T-cell (primary cell): ENCODE measurements at regions not wholly inside any gene's neighbourhood (a gene's known extent, or its start where the extent isn't known, plus 50 kb on each side); places are given as distances from the start of the nearest gene placed in this dataset.
"Not testable (repeated sequence)": the region's sequence is repeated elsewhere in the genome, so short reads cannot be mapped to it uniquely, and the experiment has no call there.

Experiments used
- ATAC-seq, 4 experiments: fragments of 200-7000 bp in 3 of 4; fragments of 150-1000 bp in 1 of 4; cut with Tn5 transposase; replicated peaks in 1 of 4; 1 replicate in 3 of 4; 2 replicates in 1 of 4; pipeline ENCODE4 v1.10.0; 2021; ENCODE audit warnings: moderate library complexity in 3 of 4, mild to moderate bottlenecking in 2 of 4, moderate number of reproducible peaks in 1 of 4
- CTCF ChIA-PET, 2 donors: fragments of 300-600 bp; sonication (Branson Sonifier 250); formaldehyde crosslinking; loops; one replicate each; lab custom pipeline; 2022; ENCODE audit warnings: antibody characterized with exemption in 2 of 2; lab: Charles Lee
- POLR2A ChIA-PET, 2 donors: fragments of 300-600 bp; sonication (Branson Sonifier 250); formaldehyde crosslinking; loops; one replicate each; lab custom pipeline; 2022; ENCODE audit warnings: antibody characterized with exemption in 2 of 2; lab: Charles Lee
- DNase-seq, 35 experiments: peaks; one replicate each; pipeline versions ENCODE4 v3.0.0 to v3.0.0-alpha.2; 2013 to 2023
- H3K27ac ChIP-seq: one replicate; pipeline ENCODE4 v1.5.1; 2013; ENCODE audit warnings: low read length
- H3K27me3 ChIP-seq, 2 experiments: replicated peaks in 1 of 2; 1 replicate in 1 of 2; 2 replicates in 1 of 2; pipeline versions ENCODE4 v1.6.1 to v1.7.0; 2013; ENCODE audit warnings: low read length in 1 of 2, mixed read lengths in 1 of 2; ENCODE audit not compliant: control insufficient read depth in 2 of 2, insufficient read depth in 2 of 2; ENCODE audit errors: extremely low read depth in 1 of 2
- H3K36me3 ChIP-seq, 2 donors: 1 replicate in 1 of 2; 2 replicates in 1 of 2; pipeline versions ENCODE4 v1.6.1 to v1.7.0; 2013; ENCODE audit warnings: low read length in 1 of 2; ENCODE audit not compliant: control insufficient read depth in 2 of 2, insufficient read depth in 1 of 2; ENCODE audit errors: extremely low read depth in 1 of 2
- H3K4me1 ChIP-seq, 2 experiments: 1 replicate in 1 of 2; 2 replicates in 1 of 2; pipeline versions ENCODE4 v1.6.1 to v1.7.0; 2013; ENCODE audit warnings: low read length in 2 of 2, mixed read lengths in 1 of 2; ENCODE audit not compliant: insufficient read depth in 2 of 2, control insufficient read depth in 1 of 2; ENCODE audit errors: extremely low read depth in 1 of 2
- H3K4me3 ChIP-seq, 2 donors: 1 replicate in 1 of 2; 2 replicates in 1 of 2; pipeline versions ENCODE4 v1.5.1 to v1.7.0; 2013; ENCODE audit warnings: mild to moderate bottlenecking in 2 of 2, low read length in 1 of 2, moderate library complexity in 1 of 2; ENCODE audit not compliant: control insufficient read depth in 1 of 2; ENCODE audit errors: extremely low read depth in 1 of 2
- H3K9me3 ChIP-seq: 2 replicates; pipeline ENCODE4 v1.7.0; 2013
- H3K27ac Mint-ChIP-seq, 2 donors: one replicate each; pipeline ENCODE4 v1.8.0; 2020 to 2021; ENCODE audit warnings: mild to moderate bottlenecking in 2 of 2, mixed read lengths in 2 of 2
- H3K27me3 Mint-ChIP-seq, 2 donors: one replicate each; pipeline ENCODE4 v1.8.0; 2021 to 2022; ENCODE audit warnings: mixed read lengths in 2 of 2
- H3K36me3 Mint-ChIP-seq: one replicate; pipeline ENCODE4 v1.8.0; 2021; ENCODE audit warnings: mixed read lengths
- H3K4me1 Mint-ChIP-seq, 3 donors: one replicate each; pipeline ENCODE4 v1.8.0; 2020 to 2022; ENCODE audit warnings: mixed read lengths in 3 of 3, mild to moderate bottlenecking in 1 of 3
- H3K4me3 Mint-ChIP-seq, 3 donors: one replicate each; pipeline ENCODE4 v1.8.0; 2020 to 2022; ENCODE audit warnings: mild to moderate bottlenecking in 3 of 3, mixed read lengths in 3 of 3, moderate library complexity in 3 of 3
- H3K9me3 Mint-ChIP-seq, 3 donors: one replicate each; pipeline ENCODE4 v1.8.0; 2020 to 2022; ENCODE audit warnings: mixed read lengths in 3 of 3
- WGBS: methylation state at CpG from one replicate; pipeline ENCODE4 v1.1.5; 2013; ENCODE audit warnings: missing lambda C conversion rate; ENCODE audit not compliant: insufficient coverage; 5-methylcytosine and 5-hydroxymethylcytosine counted together

DNA sequence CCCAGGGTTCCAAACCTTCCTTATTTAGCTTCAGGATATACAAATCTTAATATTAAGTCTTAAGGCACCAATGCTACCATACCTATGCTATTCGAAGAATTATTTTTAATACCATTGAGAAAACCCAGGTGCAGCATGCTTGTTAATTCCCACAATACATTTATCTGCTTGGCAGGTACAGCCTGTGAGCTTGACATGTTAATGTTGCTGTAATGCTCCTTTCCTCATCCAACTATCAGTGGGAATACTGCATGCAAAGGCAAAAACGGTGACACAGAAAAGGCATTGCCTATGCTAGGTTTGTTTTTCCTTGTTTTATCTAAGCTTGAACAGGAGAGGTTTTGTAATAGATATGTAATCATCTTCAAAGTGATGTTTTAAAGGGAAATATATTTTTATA lies 135.7 kb upstream of the COX7C start:
- ChIA-PET POLR2A (no interaction called here), CTCF (no interaction called here)
- Mint-ChIP-seq H3K9me3 (peaks cover 0 to 2% (median 0%) of the 10 kb centered on the region in 3 donors), H3K27me3 (peaks cover 0 to 3% of the 10 kb centered on the region in 2 donors), H3K27ac (no peak overlapping the region), H3K36me3 (no peaks in the 10 kb centered on the region), H3K4me1 (no peaks in the 10 kb centered on the region), H3K4me3 (no peak overlapping the region)
- Histone ChIP-seq H3K4me3 (no peak overlapping the region), H3K36me3 (no peaks in the 10 kb centered on the region), H3K27me3 (no peaks in the 10 kb centered on the region), H3K4me1 (no peaks in the 10 kb centered on the region), H3K9me3 (no peaks in the 10 kb centered on the region), H3K27ac (no peak overlapping the region)
- DNase-seq (no peak), ATAC-seq (no peak)
- WGBS: 60% methylated on average over 1 of the region's 2 CpGs

GRCh38 chr5:86493777-86494176 lies 124.0 kb upstream of the COX7C start:
- no peak overlapping the region for H3K4me3 Mint-ChIP-seq

DNA sequence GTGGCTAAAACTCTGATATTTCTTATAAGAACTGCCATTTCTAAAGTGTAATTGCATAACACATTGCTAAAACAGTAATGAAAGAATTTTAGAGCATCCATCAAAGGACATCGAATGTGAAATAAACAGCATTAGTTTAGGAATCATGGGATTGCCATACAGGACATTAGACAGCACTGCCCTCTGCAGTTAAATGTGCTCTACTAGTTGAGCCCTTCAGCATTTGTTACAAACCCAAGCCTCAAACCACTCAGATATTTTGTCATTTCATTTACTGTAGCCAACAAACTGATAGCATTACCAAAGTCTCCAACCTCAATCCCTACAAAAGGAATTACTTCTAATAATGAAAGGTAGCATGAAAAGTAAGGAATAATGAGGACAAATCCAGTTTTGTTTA lies 116.8 kb upstream of the COX7C start:
- Histone ChIP-seq H3K4me1 (no peaks in the 10 kb centered on the region), H3K27me3 (no peaks in the 10 kb centered on the region), H3K36me3 (no peaks in the 10 kb centered on the region), H3K27ac (no peak overlapping the region), H3K9me3 (no peaks in the 10 kb centered on the region), H3K4me3 (no peak overlapping the region)
- ATAC-seq: no peak
- peaks cover 0 to 4% of the 10 kb centered on the region in 2 donors for H3K27me3 Mint-ChIP-seq
- no peaks in the 10 kb centered on the region for H3K9me3 Mint-ChIP-seq
- no peak overlapping the region for H3K27ac Mint-ChIP-seq
- CTCF ChIA-PET: no interaction called here
- no peaks in the 10 kb centered on the region for H3K4me1 Mint-ChIP-seq
- POLR2A ChIA-PET: no interaction called here
- H3K4me3 Mint-ChIP-seq: no peak overlapping the region
- no peak for DNase-seq
- WGBS: 100% methylated on average over 1 of the region's 1 CpG
- no peaks in the 10 kb centered on the region for H3K36me3 Mint-ChIP-seq

More at GRCh38 chr5:86493777-86494176, 124.0 kb upstream of the COX7C start:
- no peaks in the 10 kb centered on the region for H3K9me3 ChIP-seq
- H3K27me3 ChIP-seq: peaks cover 0 to 3% of the 10 kb centered on the region in 2 experiments
- DNase-seq (no peak), ATAC-seq (no peak)
- H3K4me3 ChIP-seq: no peak overlapping the region
- no peak overlapping the region for H3K27ac ChIP-seq
- no peaks in the 10 kb centered on the region for H3K9me3 Mint-ChIP-seq
- no peaks in the 10 kb centered on the region for H3K4me1 Mint-ChIP-seq
- WGBS: no CpG with 5 or more reads among the region's 1 CpG
- H3K27ac Mint-ChIP-seq: no peak overlapping the region
- POLR2A ChIA-PET: no interaction called here
- H3K36me3 ChIP-seq: no peaks in the 10 kb centered on the region
- H3K36me3 Mint-ChIP-seq: no peaks in the 10 kb centered on the region
- no peaks in the 10 kb centered on the region for H3K27me3 Mint-ChIP-seq
- H3K4me1 ChIP-seq: no peaks in the 10 kb centered on the region
- CTCF ChIA-PET: no interaction called here

- no peak overlapping the region for H3K4me3 ChIP-seq
- ChIA-PET POLR2A (no interaction called here), CTCF (no interaction called here)
- no peak overlapping the region for H3K27ac Mint-ChIP-seq
- ATAC-seq (no peak), DNase-seq (no peak)
- no peaks in the 10 kb centered on the region for H3K4me1 Mint-ChIP-seq
- H3K36me3 ChIP-seq: no peaks in the 10 kb centered on the region
- no peaks in the 10 kb centered on the region for H3K9me3 ChIP-seq
- no peaks in the 10 kb centered on the region for H3K27me3 Mint-ChIP-seq
- H3K27me3 ChIP-seq: no peaks in the 10 kb centered on the region
- H3K9me3 Mint-ChIP-seq: peaks cover 3 to 13% (median 6%) of the 10 kb centered on the region in 3 donors
- H3K4me3 Mint-ChIP-seq: no peak overlapping the region
- H3K36me3 Mint-ChIP-seq: no peaks in the 10 kb centered on the region
- 85% methylated on average over 3 of the region's 4 CpGs for WGBS
- H3K27ac ChIP-seq: no peak overlapping the region
- no peaks in the 10 kb centered on the region for H3K4me1 ChIP-seq
Measured at GRCh38 chr5:86507574-86507973, 110.2 kb upstream of the COX7C start.

DNA sequence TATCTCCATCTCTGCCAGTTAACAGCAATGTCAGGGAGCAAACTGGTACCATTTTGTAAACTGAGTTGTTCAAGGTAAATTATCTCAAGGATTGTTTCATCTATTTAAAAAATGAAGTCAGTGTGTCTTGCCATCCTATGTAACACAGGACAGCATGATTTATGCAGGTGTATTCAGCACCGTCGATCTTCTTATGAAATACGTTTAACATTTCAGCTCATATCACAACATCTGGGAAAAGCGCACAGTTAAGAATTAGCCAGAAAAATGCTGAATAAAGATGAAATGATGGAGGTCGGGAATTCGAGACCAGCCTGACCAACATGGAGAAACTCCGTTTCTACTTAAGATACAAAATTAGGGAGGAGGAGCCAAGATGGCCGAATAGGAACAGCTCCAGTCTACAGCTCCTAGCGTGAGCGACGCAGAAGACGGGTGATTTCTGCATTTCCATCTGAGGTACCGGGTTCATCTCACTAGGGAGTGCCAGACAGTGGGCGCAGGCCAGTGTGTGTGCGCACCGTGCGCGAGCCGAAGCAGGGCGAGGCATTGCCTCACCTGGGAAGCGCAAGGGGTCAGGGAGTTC lies 107.3 kb upstream of the COX7C start:
- peaks cover 3 to 13% (median 6%) of the 10 kb centered on the region in 3 donors for H3K9me3 Mint-ChIP-seq
- H3K4me1 Mint-ChIP-seq, H3K27me3 Mint-ChIP-seq, POLR2A ChIA-PET, DNase-seq, CTCF ChIA-PET, H3K27me3 ChIP-seq, H3K4me1 ChIP-seq, H3K36me3 ChIP-seq, H3K27ac Mint-ChIP-seq, ATAC-seq, H3K9me3 ChIP-seq, H3K4me3 Mint-ChIP-seq, H3K4me3 ChIP-seq, H3K36me3 Mint-ChIP-seq, H3K27ac ChIP-seq: not testable (repeated sequence)
- no CpG with 5 or more reads among the region's 21 CpGs for WGBS

DNA sequence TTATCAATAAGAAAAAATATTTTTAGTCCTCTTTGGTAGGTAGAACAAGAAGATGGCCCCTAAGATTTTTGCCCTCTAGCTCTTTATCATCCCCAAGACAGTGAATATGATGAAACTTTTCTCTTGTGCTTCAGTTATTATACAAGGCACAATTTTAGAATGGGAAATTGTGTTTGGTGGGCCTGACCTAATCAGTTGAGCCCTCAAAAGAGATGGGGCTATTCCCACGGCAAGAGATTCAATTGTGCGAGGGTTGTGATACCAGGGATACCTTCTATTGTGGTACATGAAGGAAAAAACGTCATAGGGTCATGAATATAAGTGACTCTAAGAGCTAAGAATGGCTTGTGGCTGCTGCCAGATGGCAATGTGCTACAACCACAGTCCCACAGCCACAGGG lies 94.0 kb upstream of the COX7C start:
- Mint-ChIP-seq H3K27ac (no peak overlapping the region), H3K9me3 (no peaks in the 10 kb centered on the region), H3K4me3 (no peak overlapping the region), H3K36me3 (no peaks in the 10 kb centered on the region), H3K27me3 (peaks cover 0 to 2% of the 10 kb centered on the region in 2 donors), H3K4me1 (no peaks in the 10 kb centered on the region)
- Histone ChIP-seq H3K9me3 (no peaks in the 10 kb centered on the region), H3K27me3 (no peaks in the 10 kb centered on the region), H3K36me3 (no peaks in the 10 kb centered on the region), H3K27ac (no peak overlapping the region), H3K4me3 (no peak overlapping the region), H3K4me1 (no peaks in the 10 kb centered on the region)
- POLR2A ChIA-PET: no interaction called here
- DNase-seq: no peak
- 79% methylated on average over 2 of the region's 3 CpGs for WGBS
- no peak for ATAC-seq
- CTCF ChIA-PET: no interaction called here

- Histone ChIP-seq H3K4me3 (no peak overlapping the region), H3K27ac (no peak overlapping the region), H3K4me1 (no peaks in the 10 kb centered on the region), H3K9me3 (no peaks in the 10 kb centered on the region), H3K27me3 (no peaks in the 10 kb centered on the region), H3K36me3 (no peaks in the 10 kb centered on the region)
- no CpG with 5 or more reads among the region's 2 CpGs for WGBS
- H3K27me3 Mint-ChIP-seq: peaks cover 2 to 7% of the 10 kb centered on the region in 2 donors
- no peaks in the 10 kb centered on the region for H3K36me3 Mint-ChIP-seq
- CTCF ChIA-PET: no interaction called here
- POLR2A ChIA-PET: no interaction called here
- no peak for ATAC-seq
- H3K4me3 Mint-ChIP-seq: no peak overlapping the region
- no peak for DNase-seq
- no peak overlapping the region for H3K27ac Mint-ChIP-seq
- H3K9me3 Mint-ChIP-seq: no peaks in the 10 kb centered on the region
- no peaks in the 10 kb centered on the region for H3K4me1 Mint-ChIP-seq
Measured at GRCh38 chr5:86525622-86526021, 92.1 kb upstream of the COX7C start.
